B cell (primary cell): ENCODE measurements at regions not wholly inside any gene's neighbourhood (a gene's known extent, or its start where the extent isn't known, plus 50 kb on each side); places are given as distances from the start of the nearest gene placed in this dataset.

Source experiments
- ATAC-seq: fragments of 200-7000 bp; cut with Tn5 transposase; one replicate; pipeline ENCODE4 v1.10.0; 2021; ENCODE audit warnings: low read depth, mild to moderate bottlenecking, moderate number of reproducible peaks, moderate library complexity
- CTCF ChIA-PET: fragments of 350-600 bp; sonication (Branson Sonifier 250); formaldehyde crosslinking; loops from one replicate; lab custom pipeline; 2021; ENCODE audit warnings: antibody characterized with exemption, inconsistent platforms; lab: Charles Lee
- POLR2A ChIA-PET: fragments of 350-600 bp; sonication (Branson Sonifier 250); formaldehyde crosslinking; loops from one replicate; lab custom pipeline; 2021; ENCODE audit warnings: antibody characterized with exemption; lab: Charles Lee
- DNase-seq: peaks from one replicate; pipeline ENCODE4 v3.0.0; 2013
- H2AFZ ChIP-seq: 2 replicates; pipeline ENCODE4 v1.6.1; 2012; ENCODE audit warnings: mild to moderate bottlenecking, low read depth, low read length; ENCODE audit not compliant: insufficient read depth, poor library complexity, severe bottlenecking
- H3K27ac ChIP-seq, 2 donors: 1 replicate in 1 of 2; 2 replicates in 1 of 2; pipeline ENCODE4 v1.5.1; 2012 to 2013; ENCODE audit warnings: low read length in 2 of 2, mild to moderate bottlenecking in 2 of 2, moderate library complexity in 1 of 2
- H3K27me3 ChIP-seq, 4 experiments: fragments of 200-600 bp in 1 of 4; sonication (generic) in 1 of 4; replicated peaks in 1 of 4; 1 replicate in 2 of 4; 2 replicates in 2 of 4; pipeline versions ENCODE4 v1.6.1 to v1.7.0; 2013 to 2016; ENCODE audit warnings: low read length in 3 of 4, mild to moderate bottlenecking in 2 of 4, mixed read lengths in 1 of 4, moderate library complexity in 1 of 4; ENCODE audit not compliant: insufficient read depth in 4 of 4, control insufficient read depth in 3 of 4; ENCODE audit errors: control extremely low read depth in 1 of 4
- H3K36me3 ChIP-seq, 2 experiments: replicated peaks in 1 of 2; 1 replicate in 1 of 2; 2 replicates in 1 of 2; pipeline versions ENCODE4 v1.6.1 to v1.7.1; 2013; ENCODE audit warnings: low read length in 1 of 2; ENCODE audit not compliant: insufficient read depth in 2 of 2, control insufficient read depth in 1 of 2; ENCODE audit errors: control extremely low read depth in 1 of 2, extremely low read depth in 1 of 2
- H3K4me1 ChIP-seq, 2 donors: fragments of 200-600 bp in 1 of 2; sonication (generic) in 1 of 2; 1 replicate in 1 of 2; 2 replicates in 1 of 2; pipeline versions ENCODE4 v1.5.1 to v1.6.1; 2013 to 2017; ENCODE audit warnings: low read length in 2 of 2; ENCODE audit not compliant: control insufficient read depth in 2 of 2, insufficient read depth in 2 of 2
- H3K4me2 ChIP-seq: replicated peaks from 2 replicates; pipeline ENCODE3; 2012; ENCODE audit warnings: mild to moderate bottlenecking, low read depth, low read length; ENCODE audit not compliant: poor library complexity, severe bottlenecking
- H3K4me3 ChIP-seq, 5 experiments: fragments of 200-600 bp in 1 of 5; sonication (generic) in 1 of 5; 1 replicate in 3 of 5; 2 replicates in 2 of 5; pipeline versions ENCODE4 v1.5.1 to v1.7.0; 2011 to 2016; ENCODE audit warnings: low read length in 4 of 5, mild to moderate bottlenecking in 4 of 5, low read depth in 2 of 5, control low read depth in 1 of 5, moderate library complexity in 1 of 5; ENCODE audit not compliant: insufficient read depth in 1 of 5; ENCODE audit errors: control extremely low read depth in 1 of 5, extremely low read depth in 1 of 5
- H3K79me2 ChIP-seq: fragments of 200-600 bp; sonication (generic); one replicate; pipeline ENCODE4 v1.6.0; 2016; ENCODE audit warnings: low read length; ENCODE audit not compliant: control insufficient read depth, insufficient read depth
- H3K9ac ChIP-seq: fragments of 200-600 bp; sonication (generic); 2 replicates; pipeline ENCODE4 v1.6.1; 2017; ENCODE audit warnings: mild to moderate bottlenecking, low read length, moderate library complexity
- H3K9me3 ChIP-seq, 3 donors: one replicate each; pipeline versions ENCODE4 v1.6.1 to v1.7.1; 2013; ENCODE audit warnings: low read length in 2 of 3; ENCODE audit not compliant: control insufficient read depth in 2 of 3, insufficient read depth in 1 of 3; ENCODE audit errors: control extremely low read depth in 1 of 3
- H4K20me1 ChIP-seq: 2 replicates; pipeline ENCODE4 v1.6.0; 2012; ENCODE audit warnings: mild to moderate bottlenecking, low read length; ENCODE audit not compliant: insufficient read depth, control insufficient read depth, poor library complexity, severe bottlenecking
- H3K27ac Mint-ChIP-seq: one replicate; pipeline ENCODE4 v1.8.0; 2021; ENCODE audit warnings: mixed read lengths
- H3K27me3 Mint-ChIP-seq: one replicate; pipeline ENCODE4 v1.8.0; 2021; ENCODE audit warnings: mixed read lengths
- H3K4me1 Mint-ChIP-seq: one replicate; pipeline ENCODE4 v1.8.0; 2021; ENCODE audit warnings: mixed read lengths
- H3K4me3 Mint-ChIP-seq: one replicate; pipeline ENCODE4 v1.8.0; 2021; ENCODE audit warnings: mixed read lengths
- H3K9me3 Mint-ChIP-seq: one replicate; pipeline ENCODE4 v1.8.0; 2022; ENCODE audit warnings: mixed read lengths; ENCODE audit not compliant: insufficient read depth
- EZH2 ChIP-seq: IDR thresholded peaks from 2 replicates; pipeline ENCODE4 v1.6.1; 2012; ENCODE audit warnings: borderline replicate concordance, low read depth, mild to moderate bottlenecking, moderate library complexity, low read length; ENCODE audit not compliant: insufficient read depth, poor library complexity, severe bottlenecking
- WGBS: methylation state at CpG from one replicate; pipeline ENCODE4 v1.1.5; 2013; ENCODE audit warnings: missing lambda C conversion rate; ENCODE audit not compliant: insufficient coverage; 5-methylcytosine and 5-hydroxymethylcytosine counted together
- intact Hi-C: fragments of 100-400 bp; cut with micrococcal nuclease; formaldehyde crosslinking; loops from one replicate; pipeline ENCODE4 v1.10.0; 2022
- TF ChIP-seq, protein P1 (sequence below): fragments of 200-600 bp; IDR thresholded peaks from one replicate; pipeline ENCODE4 v1.8.0; 2022; ENCODE audit warnings: antibody characterized with exemption, mild to moderate bottlenecking

DNA sequence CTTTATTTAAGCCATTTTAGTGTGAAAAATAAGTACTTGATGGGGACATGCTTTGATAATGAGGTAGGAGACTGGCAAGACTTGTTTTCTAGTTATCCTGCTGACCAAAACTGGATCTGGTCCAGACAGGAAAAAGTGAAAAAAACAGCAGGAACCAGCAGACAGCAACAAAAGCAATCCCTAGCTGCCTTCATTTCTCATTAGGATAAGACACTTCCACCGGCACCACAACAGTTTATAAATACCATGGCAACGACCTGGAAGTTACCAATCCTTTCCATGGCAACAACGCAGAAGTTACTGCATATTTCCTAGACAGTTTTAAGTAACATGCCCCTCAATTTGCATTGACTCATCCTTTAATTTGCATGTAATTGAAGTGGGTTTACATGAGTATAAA is 993.8 kb upstream of the NCAM2 start:
- DNase-seq (no peak), ATAC-seq (no peak)
- 75% methylated on average over 2 of the region's 3 CpGs for WGBS
- H3K4me3 ChIP-seq, result no peak overlapping the region
- ChIA-PET CTCF (no interaction called here), POLR2A (no interaction called here)
- H4K20me1 ChIP-seq, result no peaks in the 10 kb centered on the region
- no peaks in the 10 kb centered on the region for H3K4me1 Mint-ChIP-seq
- no peak overlapping the region for H3K27ac Mint-ChIP-seq
- TF ChIP-seq, protein P1, sequence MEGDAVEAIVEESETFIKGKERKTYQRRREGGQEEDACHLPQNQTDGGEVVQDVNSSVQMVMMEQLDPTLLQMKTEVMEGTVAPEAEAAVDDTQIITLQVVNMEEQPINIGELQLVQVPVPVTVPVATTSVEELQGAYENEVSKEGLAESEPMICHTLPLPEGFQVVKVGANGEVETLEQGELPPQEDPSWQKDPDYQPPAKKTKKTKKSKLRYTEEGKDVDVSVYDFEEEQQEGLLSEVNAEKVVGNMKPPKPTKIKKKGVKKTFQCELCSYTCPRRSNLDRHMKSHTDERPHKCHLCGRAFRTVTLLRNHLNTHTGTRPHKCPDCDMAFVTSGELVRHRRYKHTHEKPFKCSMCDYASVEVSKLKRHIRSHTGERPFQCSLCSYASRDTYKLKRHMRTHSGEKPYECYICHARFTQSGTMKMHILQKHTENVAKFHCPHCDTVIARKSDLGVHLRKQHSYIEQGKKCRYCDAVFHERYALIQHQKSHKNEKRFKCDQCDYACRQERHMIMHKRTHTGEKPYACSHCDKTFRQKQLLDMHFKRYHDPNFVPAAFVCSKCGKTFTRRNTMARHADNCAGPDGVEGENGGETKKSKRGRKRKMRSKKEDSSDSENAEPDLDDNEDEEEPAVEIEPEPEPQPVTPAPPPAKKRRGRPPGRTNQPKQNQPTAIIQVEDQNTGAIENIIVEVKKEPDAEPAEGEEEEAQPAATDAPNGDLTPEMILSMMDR, result no peak
- TF ChIP-seq EZH2, result no peak
- no peaks in the 10 kb centered on the region for H3K36me3 ChIP-seq
- no peak overlapping the region for H2AFZ ChIP-seq
- no peaks in the 10 kb centered on the region for H3K27me3 ChIP-seq
- H3K9ac ChIP-seq, result no peak overlapping the region
- H3K4me2 ChIP-seq, result no peak overlapping the region
- no peak overlapping the region for H3K4me3 Mint-ChIP-seq
- H3K9me3 Mint-ChIP-seq, result peaks cover 2% of the 10 kb centered on the region
- no peaks in the 10 kb centered on the region for H3K27me3 Mint-ChIP-seq
- H3K27ac ChIP-seq, result no peak overlapping the region
- peaks cover 0 to 4% (median 1%) of the 10 kb centered on the region in 3 donors for H3K9me3 ChIP-seq
- intact Hi-C loops, result no loop called here
- no peaks in the 10 kb centered on the region for H3K79me2 ChIP-seq
- H3K4me1 ChIP-seq, result no peaks in the 10 kb centered on the region

DNA sequence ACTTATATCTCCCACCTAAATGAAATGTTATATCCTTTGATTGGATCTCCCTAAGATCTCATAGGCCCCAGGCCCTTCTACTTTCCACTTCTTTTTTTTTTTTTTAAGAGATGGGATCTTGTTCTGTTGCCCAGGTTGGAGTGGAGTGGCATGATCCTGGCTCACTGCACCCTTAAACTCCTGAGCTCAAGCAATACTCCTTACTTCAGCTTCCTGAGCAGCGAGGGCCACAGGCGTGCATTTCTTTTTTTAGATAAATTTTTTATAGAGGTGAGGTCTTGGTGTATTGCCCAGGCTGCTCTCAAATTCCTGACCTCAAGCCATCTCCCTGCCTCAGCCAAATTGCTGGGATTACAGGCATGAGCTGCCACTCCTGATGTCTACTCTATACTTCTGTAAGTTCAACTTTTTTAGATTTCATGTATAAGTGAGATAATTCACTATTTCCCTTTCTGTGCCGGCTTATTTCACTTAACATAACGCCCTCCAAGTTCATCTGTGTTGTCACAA is 987.5 kb upstream of the NCAM2 start:
- Histone ChIP-seq H3K79me2 (no peaks in the 10 kb centered on the region), H3K9ac (no peak overlapping the region), H4K20me1 (no peaks in the 10 kb centered on the region), H2AFZ (no peak overlapping the region), H3K4me3 (no peak overlapping the region), H3K9me3 (peaks cover 0 to 6% (median 0%) of the 10 kb centered on the region in 3 donors), H3K4me2 (no peak overlapping the region), H3K4me1 (no peaks in the 10 kb centered on the region), H3K36me3 (no peaks in the 10 kb centered on the region), H3K27me3 (no peaks in the 10 kb centered on the region), H3K27ac (no peak overlapping the region)
- ChIA-PET CTCF (no interaction called here), POLR2A (no interaction called here)
- Mint-ChIP-seq H3K9me3 (peaks cover 2% of the 10 kb centered on the region), H3K27ac (no peak overlapping the region), H3K4me3 (no peak overlapping the region), H3K27me3 (no peaks in the 10 kb centered on the region), H3K4me1 (no peaks in the 10 kb centered on the region)
- no CpG with 5 or more reads among the region's 4 CpGs for WGBS
- TF ChIP-seq, protein P1, result no peak
- TF ChIP-seq EZH2, result no peak
- ATAC-seq (no peak), DNase-seq (no peak)
- intact Hi-C loops, result no loop called here
